SJCRH30 (cell line): ENCODE measurements at regions not wholly inside any gene's neighbourhood (a gene's known extent, or its start where the extent isn't known, plus 50 kb on each side); places are given as distances from the start of the nearest gene placed in this dataset.
"Not testable (repeated sequence)": the region's sequence is repeated elsewhere in the genome, so short reads cannot be mapped to it uniquely, and the experiment has no call there.

Experiments used
- DNase-seq, 2 experiments: peaks; one replicate each; pipeline ENCODE4 v3.0.0-alpha.2; 2015 to 2020
- H3K27ac ChIP-seq: fragments of 250-450 bp; sonication (Bioruptor Pico); 2 replicates; pipeline ENCODE4 v1.5.1; 2020; ENCODE audit warnings: mild to moderate bottlenecking, moderate library complexity
- H3K27me3 ChIP-seq: fragments of 250-450 bp; sonication (Bioruptor Pico); 2 replicates; pipeline ENCODE4 v1.5.1; 2020; ENCODE audit warnings: mild to moderate bottlenecking, moderate library complexity
- H3K36me3 ChIP-seq: fragments of 250-450 bp; sonication (Bioruptor Pico); 2 replicates; pipeline ENCODE4 v1.5.1; 2020; ENCODE audit warnings: mild to moderate bottlenecking, moderate library complexity
- H3K4me1 ChIP-seq: fragments of 250-450 bp; sonication (Bioruptor Pico); 2 replicates; pipeline ENCODE4 v1.5.1; 2020; ENCODE audit warnings: mild to moderate bottlenecking, moderate library complexity
- H3K4me3 ChIP-seq: fragments of 250-450 bp; sonication (Bioruptor Pico); 2 replicates; pipeline ENCODE4 v1.5.1; 2020; ENCODE audit warnings: mild to moderate bottlenecking, moderate library complexity
- H3K9me3 ChIP-seq: fragments of 250-450 bp; sonication (Bioruptor Pico); replicated peaks from 2 replicates; pipeline ENCODE4 v1.5.1; 2020; ENCODE audit warnings: mild to moderate bottlenecking, moderate library complexity

DNA sequence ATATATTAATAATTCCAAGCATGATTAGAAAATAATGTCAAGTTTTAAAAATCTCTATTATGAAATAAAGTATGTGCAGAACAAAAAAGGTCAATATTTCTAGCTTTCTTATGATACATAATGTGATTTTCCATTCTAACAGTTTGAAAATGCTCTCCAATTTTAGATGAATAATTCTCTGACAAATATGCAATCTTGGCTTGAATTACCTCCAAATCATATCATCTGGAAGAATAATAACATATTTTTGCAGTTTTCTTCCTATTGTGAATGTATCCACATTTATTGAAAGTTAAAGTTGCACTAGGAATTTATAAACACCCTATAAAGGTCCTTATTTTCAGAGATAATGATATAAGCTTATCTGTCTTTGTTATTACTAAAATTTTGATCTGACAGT is 548.5 kb upstream of the SLC10A2 start:
- no peak overlapping the region for H3K27ac ChIP-seq
- no peaks in the 10 kb centered on the region for H3K9me3 ChIP-seq
- peaks cover 6% of the 10 kb centered on the region; the same call in 1 of the 2 replicates for H3K4me1 ChIP-seq
- H3K4me3 ChIP-seq: no peak overlapping the region
- no peaks in the 10 kb centered on the region for H3K27me3 ChIP-seq
- DNase-seq: no peak
- no peaks in the 10 kb centered on the region for H3K36me3 ChIP-seq

DNA sequence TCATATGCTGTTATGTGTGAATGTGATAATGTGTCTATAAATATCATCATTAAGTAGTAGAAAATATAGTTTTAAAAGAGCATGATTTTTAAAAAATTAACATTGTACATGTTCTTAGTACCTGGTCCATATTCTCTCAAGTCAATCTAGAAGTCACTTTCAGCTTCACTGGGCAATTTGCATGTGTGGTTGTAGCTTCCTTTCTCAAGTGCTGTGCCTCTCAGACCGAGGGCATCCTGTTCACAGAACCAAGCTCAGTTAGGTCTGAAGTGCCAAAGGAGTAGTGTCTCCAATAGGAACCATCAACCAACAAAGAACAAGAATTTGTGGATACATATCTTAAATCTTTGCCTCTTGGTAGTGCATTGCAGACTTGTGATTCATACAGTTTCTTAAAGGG is 541.8 kb upstream of the SLC10A2 start:
- no peak overlapping the region for H3K27ac ChIP-seq
- DNase-seq: no peak
- H3K4me1 ChIP-seq: no peaks in the 10 kb centered on the region
- no peaks in the 10 kb centered on the region for H3K36me3 ChIP-seq
- no peak overlapping the region for H3K4me3 ChIP-seq
- H3K9me3 ChIP-seq: no peaks in the 10 kb centered on the region
- H3K27me3 ChIP-seq: no peaks in the 10 kb centered on the region

DNA sequence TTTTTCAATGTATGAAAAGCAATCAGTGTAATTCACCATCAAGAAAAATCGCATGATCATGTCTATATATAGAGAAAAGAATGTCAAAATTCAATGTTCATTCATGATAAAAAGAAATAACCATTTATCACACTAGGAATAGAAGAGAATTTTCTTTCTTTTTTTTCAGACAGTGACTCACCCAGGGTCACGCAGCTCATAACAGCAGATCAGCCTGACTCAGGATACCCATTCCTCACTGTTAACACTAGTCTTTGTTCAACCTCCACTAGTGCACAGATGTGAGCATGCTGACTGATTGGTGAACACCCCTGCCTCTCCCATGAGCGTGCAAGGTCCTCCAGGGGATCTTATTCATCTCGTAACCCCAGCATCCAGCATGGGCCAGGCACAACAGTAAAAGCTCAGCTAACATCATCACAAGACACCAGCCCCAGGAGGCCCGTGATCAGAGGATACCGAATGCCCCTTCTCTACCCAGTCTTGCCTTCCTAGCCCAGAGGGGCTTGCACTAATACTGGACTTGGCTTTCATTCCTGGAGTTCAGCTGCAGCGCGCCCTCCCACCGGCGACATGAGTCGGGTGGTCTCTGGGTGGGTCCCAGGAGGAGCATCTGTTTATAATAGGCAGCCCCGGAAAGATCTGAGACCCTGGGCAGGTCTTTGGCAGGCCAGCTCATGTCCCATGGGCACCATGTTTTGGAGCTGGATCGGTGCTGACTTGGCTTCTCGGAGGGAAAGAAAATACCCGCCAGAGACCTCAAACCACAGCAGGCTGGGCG is 539.5 kb upstream of the SLC10A2 start:
- Histone ChIP-seq H3K27me3 (no peaks in the 10 kb centered on the region), H3K9me3 (no peaks in the 10 kb centered on the region), H3K4me3 (no peak overlapping the region), H3K27ac (no peak overlapping the region), H3K4me1 (no peaks in the 10 kb centered on the region), H3K36me3 (no peaks in the 10 kb centered on the region)
- no peak for DNase-seq

DNA sequence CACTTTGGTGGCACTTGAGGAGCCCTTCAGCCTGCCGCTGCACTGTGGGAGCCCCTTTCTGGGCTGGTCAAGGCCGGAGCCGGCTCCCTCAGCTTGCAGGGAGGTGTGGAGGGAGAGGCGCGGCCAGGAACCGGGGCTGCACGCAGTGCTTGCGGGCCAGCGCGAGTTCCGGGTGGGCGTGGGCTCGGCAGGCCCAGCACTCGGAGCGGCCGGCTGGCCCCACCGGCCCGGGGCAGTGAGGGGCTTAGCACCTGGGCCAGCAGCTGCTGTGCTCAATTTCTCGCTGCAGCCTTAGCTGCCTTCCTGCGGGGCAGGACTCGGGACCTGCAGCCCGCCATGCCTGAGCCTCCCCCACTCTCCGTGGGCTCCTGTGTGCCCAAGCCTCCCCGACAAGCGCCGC is 533.7 kb upstream of the SLC10A2 start:
- not testable (repeated sequence) for H3K36me3 ChIP-seq, H3K27me3 ChIP-seq, H3K4me3 ChIP-seq, H3K9me3 ChIP-seq, H3K4me1 ChIP-seq, DNase-seq, H3K27ac ChIP-seq

DNA sequence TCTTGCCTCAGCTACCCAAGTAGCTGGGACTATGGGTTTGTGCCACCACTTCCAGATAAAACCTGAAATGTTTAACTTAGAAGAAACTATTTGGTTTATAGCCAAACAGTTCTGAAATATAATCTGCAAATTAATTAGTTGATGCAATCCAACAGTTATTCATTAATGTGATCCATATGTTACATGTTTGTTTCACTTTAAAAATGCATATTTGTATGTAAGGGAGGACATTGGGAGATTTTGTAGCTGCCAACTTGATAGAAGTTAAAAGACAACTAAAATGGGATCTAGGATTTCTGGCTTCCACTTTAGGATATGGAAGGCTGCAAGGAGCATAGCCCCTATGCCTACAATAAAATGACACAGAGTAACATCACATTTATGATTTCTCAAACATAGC is 532.5 kb upstream of the SLC10A2 start:
- no peaks in the 10 kb centered on the region for H3K4me1 ChIP-seq
- no peaks in the 10 kb centered on the region for H3K36me3 ChIP-seq
- no peak overlapping the region for H3K4me3 ChIP-seq
- H3K9me3 ChIP-seq: no peaks in the 10 kb centered on the region
- no peak for DNase-seq
- H3K27ac ChIP-seq: no peak overlapping the region
- no peaks in the 10 kb centered on the region for H3K27me3 ChIP-seq

DNA sequence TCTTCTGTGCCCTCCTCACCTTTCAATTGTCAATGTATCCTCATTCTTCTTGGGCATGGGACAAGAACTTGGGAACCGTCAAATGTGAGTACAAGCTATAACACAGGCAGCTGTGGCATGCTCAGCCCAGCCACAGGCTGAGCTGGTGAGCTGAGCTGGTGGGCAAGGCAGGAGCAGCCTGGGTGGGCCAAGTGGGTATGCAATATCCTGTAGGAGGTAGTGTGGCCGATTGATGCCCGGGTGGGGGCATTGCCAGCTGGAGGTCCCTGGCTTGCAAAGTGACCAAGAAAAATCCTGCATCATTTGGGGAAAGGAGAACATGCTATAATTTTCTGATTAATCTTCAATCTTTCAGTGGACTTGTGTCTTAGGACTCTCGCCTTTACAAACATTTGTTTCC is 507.2 kb upstream of the SLC10A2 start:
- Histone ChIP-seq H3K4me1 (no peaks in the 10 kb centered on the region), H3K4me3 (no peak overlapping the region), H3K27ac (no peak overlapping the region), H3K27me3 (no peaks in the 10 kb centered on the region), H3K9me3 (no peaks in the 10 kb centered on the region), H3K36me3 (no peaks in the 10 kb centered on the region)
- DNase-seq: no peak

DNA sequence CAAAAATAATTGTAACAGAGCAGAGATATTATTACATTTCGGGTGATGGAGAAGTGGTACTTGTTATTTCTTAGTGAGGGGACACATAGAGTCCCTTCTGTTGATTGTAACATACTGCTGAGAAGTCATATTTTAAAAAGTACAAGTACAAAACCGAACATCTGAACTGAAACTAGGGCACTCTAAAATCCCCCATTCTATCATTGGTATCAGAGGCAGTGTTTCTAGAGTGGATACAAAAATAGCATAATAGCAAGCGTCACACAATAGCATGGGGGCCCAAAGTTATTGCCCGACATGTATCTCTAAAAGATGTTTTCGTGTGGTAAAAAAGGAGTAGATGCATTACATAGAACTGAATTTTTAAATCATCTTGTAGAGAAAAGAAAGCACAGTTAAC is 502.1 kb upstream of the SLC10A2 start:
- H3K4me1 ChIP-seq: no peaks in the 10 kb centered on the region
- no peaks in the 10 kb centered on the region for H3K27me3 ChIP-seq
- H3K9me3 ChIP-seq: no peaks in the 10 kb centered on the region
- no peak overlapping the region for H3K4me3 ChIP-seq
- H3K27ac ChIP-seq: no peak overlapping the region
- H3K36me3 ChIP-seq: no peaks in the 10 kb centered on the region
- DNase-seq: no peak

DNA sequence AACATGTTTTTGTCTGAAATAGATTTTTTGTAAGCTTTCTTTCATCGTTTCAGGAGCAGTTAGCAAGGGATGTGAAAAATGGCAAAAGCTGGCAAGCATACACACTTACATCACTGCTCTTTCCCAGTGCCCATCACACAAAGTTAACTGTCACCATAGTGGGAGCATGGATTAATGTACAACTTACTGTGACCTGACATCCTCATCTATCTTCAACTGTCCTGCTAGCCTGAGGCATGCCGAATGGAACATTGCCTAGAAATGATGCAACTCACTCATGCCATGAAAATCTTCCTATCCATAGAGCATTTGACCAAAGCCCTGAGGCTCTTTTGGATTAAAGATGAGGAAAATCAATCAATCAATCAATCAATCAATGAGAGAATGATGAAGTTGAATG is 491.7 kb upstream of the SLC10A2 start:
- Histone ChIP-seq H3K4me3 (no peak overlapping the region), H3K27me3 (no peaks in the 10 kb centered on the region), H3K27ac (no peak overlapping the region), H3K4me1 (no peaks in the 10 kb centered on the region), H3K36me3 (no peaks in the 10 kb centered on the region), H3K9me3 (no peaks in the 10 kb centered on the region)
- no peak for DNase-seq

DNA sequence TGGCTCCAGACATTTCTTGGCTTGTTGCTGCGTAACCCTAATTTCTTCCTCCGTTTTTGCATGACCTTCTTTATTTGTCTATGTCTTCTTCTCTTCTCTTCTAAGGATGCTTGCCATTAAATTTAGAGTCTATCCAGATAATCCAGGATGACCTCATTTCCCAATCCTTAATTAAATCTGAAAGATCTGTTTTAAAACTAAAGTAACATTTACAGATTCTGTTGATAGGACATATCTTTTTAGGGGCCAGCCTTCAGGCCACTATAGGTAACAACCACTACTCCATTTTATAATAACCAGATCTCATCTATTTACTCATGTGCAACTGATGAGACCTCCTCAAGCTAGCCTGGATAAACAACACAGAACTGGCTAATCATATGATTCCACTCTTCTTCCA is 490.5 kb upstream of the SLC10A2 start:
- no peak overlapping the region for H3K4me3 ChIP-seq
- no peaks in the 10 kb centered on the region for H3K27me3 ChIP-seq
- H3K9me3 ChIP-seq: no peaks in the 10 kb centered on the region
- DNase-seq: no peak
- no peaks in the 10 kb centered on the region for H3K36me3 ChIP-seq
- H3K4me1 ChIP-seq: no peaks in the 10 kb centered on the region
- H3K27ac ChIP-seq: no peak overlapping the region

DNA sequence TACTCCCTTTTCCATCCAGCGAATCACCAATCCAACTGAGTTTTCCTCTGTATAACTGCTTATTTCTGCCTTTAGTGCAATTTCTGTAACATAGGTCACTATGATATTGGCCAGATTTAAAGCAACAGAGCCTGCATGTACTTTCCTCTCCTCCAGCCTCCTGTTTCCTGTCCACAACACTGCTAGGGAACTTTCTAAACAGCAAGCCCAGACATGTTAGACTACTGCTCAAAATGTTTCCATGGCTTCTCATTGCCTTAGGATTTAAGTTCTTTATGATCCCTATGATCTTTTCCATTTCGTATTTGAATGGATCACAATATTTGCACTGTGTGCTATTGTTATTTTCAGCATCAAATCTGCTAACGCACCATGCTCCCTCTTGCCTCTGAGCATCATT is 481.7 kb upstream of the SLC10A2 start:
- H3K36me3 ChIP-seq: no peaks in the 10 kb centered on the region

DNA sequence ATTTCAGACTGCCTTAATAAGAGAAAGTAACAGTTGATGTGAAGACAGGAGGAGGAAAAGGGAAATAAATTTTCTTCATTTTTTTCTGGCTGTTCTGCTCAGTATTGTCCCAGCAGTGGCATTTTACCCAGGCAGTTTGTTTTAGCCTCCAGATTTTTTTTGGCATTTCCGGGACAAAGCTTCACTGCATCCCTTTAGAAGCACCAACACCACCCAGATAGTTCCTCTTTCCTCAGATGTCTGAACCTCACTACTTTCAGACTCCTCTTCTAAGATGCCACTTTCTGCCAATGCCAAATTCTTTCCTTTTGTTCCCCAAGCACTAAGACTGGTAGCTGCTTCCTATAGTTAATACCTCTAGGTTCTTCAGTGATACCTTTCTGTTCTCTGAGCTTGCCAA is 480.1 kb upstream of the SLC10A2 start:
- no peaks in the 10 kb centered on the region for H3K27me3 ChIP-seq
- H3K4me3 ChIP-seq: no peak overlapping the region
- H3K9me3 ChIP-seq: no peaks in the 10 kb centered on the region
- no peaks in the 10 kb centered on the region for H3K36me3 ChIP-seq
- H3K27ac ChIP-seq: no peak overlapping the region
- DNase-seq: no peak
- no peaks in the 10 kb centered on the region for H3K4me1 ChIP-seq

More for the DNA sequence above, 481.7 kb upstream of the SLC10A2 start:
- Histone ChIP-seq H3K9me3 (no peaks in the 10 kb centered on the region), H3K4me1 (no peaks in the 10 kb centered on the region), H3K27me3 (no peaks in the 10 kb centered on the region), H3K27ac (no peak overlapping the region), H3K4me3 (no peak overlapping the region)
- no peak for DNase-seq

DNA sequence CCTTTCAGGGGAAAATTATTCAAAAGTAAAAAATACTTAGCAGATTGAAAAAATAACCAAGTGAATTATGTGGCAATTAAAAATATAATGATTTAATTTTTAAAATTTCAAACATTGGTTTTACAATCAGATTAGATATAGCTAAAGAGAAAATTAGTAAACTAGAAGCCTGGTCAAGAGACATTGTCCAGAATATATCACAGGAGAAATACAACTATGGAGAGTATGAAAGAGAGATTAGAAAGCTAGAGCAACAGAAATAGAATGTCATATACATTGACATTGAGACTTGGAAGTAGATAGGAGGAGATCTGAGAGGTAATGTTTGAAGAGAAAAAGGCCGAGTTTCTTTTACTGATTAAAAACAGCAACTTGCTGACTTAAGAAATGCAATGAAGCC is 476.4 kb upstream of the SLC10A2 start:
- Histone ChIP-seq H3K4me3 (no peak overlapping the region), H3K36me3 (no peaks in the 10 kb centered on the region), H3K27ac (no peak overlapping the region), H3K9me3 (no peaks in the 10 kb centered on the region), H3K27me3 (no peaks in the 10 kb centered on the region), H3K4me1 (no peaks in the 10 kb centered on the region)
- no peak for DNase-seq

DNA sequence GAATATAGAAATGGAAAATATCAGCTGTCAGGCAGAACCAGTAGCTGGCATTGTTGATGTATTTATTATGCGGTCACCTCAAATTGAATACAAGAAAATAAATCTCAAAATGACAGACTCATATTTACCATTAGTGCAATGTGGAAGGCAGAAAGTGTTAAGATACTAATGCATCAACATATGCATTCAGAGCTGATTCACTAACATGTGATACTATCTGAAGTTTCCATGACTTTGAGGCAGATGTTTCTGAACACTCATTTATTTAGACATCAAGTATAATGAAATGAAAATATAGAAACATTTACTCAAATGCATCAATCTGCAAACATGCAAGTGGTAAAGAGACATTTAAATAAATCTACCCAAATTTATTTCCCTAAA is 474.2 kb upstream of the SLC10A2 start:
- no peak for DNase-seq
- H3K27me3 ChIP-seq: no peaks in the 10 kb centered on the region
- no peak overlapping the region for H3K4me3 ChIP-seq
- H3K27ac ChIP-seq: no peak overlapping the region
- no peaks in the 10 kb centered on the region for H3K4me1 ChIP-seq
- no peaks in the 10 kb centered on the region for H3K9me3 ChIP-seq
- no peaks in the 10 kb centered on the region for H3K36me3 ChIP-seq

DNA sequence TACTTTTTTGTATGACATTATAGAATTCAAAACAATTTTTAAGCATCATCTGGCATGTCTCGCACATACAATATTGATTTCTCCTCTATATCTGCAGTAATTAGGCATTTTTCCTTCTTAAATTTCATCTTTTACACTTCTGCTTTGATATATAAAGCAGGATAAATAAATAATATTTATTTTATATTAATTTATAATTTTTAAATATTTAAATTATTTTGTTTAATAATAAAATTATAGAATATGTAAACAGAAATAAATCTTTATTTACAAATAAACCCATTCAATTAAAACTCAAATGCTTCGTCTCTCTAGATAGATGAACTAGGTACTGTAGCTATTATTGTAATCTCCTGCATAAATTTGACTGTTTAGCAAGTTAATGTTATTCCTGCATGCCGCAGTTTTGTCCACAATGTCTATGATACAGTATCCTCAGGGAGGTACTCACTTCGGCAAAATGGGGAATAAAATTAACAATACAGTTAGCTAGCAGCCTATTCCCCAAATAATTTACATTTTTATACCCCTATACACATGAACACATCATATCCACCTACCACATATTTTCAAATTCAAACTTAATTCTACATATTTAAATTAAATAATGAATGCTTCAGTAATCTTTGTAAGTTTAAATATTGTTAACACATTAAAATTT is 473.6 kb upstream of the SLC10A2 start:
- no peak overlapping the region for H3K27ac ChIP-seq

DNA sequence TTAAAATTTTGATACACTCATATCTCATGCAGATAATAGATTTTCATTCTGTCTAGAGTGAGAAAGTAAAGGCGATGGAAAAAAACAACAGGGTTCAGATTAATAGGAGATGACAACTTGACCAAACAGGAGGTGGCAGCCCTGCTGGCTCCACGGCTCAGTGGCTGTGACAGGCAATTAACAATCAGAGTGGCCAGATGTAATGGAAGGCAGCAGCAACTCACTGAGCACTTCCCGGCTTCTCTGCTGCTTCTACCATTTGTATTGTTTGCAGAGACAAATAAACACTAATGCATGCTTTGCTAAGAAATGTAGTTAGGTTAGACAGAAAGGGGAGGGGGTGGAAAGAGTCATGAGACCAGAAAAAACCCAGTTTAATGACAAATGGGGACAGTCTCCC is 473.0 kb upstream of the SLC10A2 start:
- Histone ChIP-seq H3K36me3 (no peaks in the 10 kb centered on the region), H3K4me3 (no peak overlapping the region), H3K9me3 (no peaks in the 10 kb centered on the region), H3K4me1 (no peaks in the 10 kb centered on the region), H3K27ac (no peak overlapping the region), H3K27me3 (no peaks in the 10 kb centered on the region)
- peak; percentile 7 to 24 for DNase-seq

More for the DNA sequence above, 473.6 kb upstream of the SLC10A2 start:
- no peak for DNase-seq
- Histone ChIP-seq H3K4me1 (no peaks in the 10 kb centered on the region), H3K4me3 (no peak overlapping the region), H3K9me3 (no peaks in the 10 kb centered on the region), H3K36me3 (no peaks in the 10 kb centered on the region), H3K27me3 (no peaks in the 10 kb centered on the region)

DNA sequence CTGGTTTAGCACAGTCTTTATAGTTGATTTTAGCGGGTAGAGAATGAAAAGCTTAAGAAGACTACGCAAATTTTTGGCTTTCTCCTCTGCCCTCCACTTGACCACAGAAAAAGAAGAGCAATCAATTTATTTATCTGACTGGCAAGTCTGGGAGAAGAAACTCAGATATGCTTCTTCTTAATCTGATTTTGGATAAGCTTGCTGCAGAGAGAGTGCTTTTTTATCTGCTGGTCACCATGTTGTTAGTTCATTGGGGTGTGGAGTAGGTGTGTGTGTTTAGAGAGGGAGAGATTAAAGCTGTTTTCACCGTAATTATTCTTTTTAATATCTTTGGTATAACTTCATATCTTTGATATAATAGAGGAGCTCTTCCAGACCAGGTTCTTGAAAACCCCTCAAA is 471.4 kb upstream of the SLC10A2 start:
- DNase-seq: no peak
- Histone ChIP-seq H3K4me1 (no peaks in the 10 kb centered on the region), H3K4me3 (no peak overlapping the region), H3K9me3 (no peaks in the 10 kb centered on the region), H3K27me3 (no peaks in the 10 kb centered on the region), H3K36me3 (no peaks in the 10 kb centered on the region), H3K27ac (no peak overlapping the region)
